NCI-H1092 (cell line): ENCODE measurements at regions not wholly inside any gene's neighbourhood (a gene's known extent, or its start where the extent isn't known, plus 50 kb on each side); places are given as distances from the start of the nearest gene placed in this dataset.
"Not testable (repeated sequence)": the region's sequence is repeated elsewhere in the genome, so short reads cannot be mapped to it uniquely, and the experiment has no call there.

ENCODE experiments used
- DNase-seq: peaks from one replicate; lab custom pipeline; 2025; lab: John Stamatoyannopoulos, UW

GRCh38 chr17:14732211-14732610, 431.3 kb downstream of the HS3ST3B1 start:
- no peak for DNase-seq

DNA sequence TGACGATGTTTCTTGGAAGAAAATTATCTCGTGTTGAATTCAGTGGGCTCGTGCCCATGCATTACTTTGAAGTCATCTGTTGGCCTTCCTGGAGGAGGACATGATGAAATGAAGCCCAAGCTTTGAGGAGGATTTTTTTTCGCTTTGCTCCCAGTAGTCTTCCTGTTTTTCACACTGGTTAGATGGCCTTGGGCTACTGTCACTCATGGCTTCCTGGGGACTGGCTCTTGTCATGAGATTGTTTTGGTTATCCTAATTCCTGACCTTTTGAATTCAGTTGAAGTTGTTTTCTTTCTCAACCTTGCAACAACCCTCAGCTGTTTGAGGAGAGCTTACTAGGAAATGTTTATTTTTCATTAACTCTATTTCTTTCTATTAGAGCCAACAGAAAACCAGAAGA, 430.7 kb downstream of the HS3ST3B1 start:
- no peak for DNase-seq

GRCh38 chr17:14730821-14731220, 429.9 kb downstream of the HS3ST3B1 start:
- no peak for DNase-seq

GRCh38 chr17:14725729-14726128, 424.8 kb downstream of the HS3ST3B1 start:
- no peak for DNase-seq

DNA sequence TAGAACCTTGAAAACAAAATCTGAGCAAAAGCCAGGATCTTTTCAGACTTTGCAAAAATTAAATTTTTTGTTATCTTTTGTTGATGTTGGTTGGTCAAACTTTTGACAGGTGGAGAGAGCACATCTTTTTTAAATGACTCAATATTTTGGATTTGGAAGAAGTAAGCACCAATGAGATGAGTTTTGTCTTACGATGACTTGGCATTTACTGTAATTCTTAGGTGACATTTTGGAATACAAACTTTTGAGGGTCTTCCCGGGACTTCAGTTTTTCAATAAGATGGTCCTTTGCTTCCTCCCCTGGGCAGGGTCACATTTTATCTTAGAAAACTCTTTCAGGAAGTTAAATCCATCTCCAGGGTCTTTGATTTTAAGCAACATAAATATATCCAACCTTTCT, 423.9 kb downstream of the HS3ST3B1 start:
- no peak for DNase-seq

DNA sequence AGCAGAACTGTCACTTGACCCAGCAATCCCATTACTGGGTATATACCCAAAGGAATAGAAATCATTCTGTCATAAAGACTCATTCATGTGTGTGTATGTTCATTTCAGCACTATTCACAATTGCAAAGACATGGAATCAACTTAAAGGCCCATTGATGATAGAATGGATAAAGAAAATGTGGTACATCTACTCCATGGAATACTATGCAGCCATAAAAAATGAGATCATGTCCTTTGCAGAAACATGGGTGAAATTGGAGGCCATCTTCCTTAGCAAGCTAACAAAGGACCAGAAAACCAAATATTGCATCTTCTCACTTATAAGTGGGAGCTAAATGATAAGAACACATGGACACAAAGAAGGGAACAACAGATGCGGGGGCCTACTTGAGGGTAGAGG, 422.5 kb downstream of the HS3ST3B1 start:
- DNase-seq, result not testable (repeated sequence)

DNA sequence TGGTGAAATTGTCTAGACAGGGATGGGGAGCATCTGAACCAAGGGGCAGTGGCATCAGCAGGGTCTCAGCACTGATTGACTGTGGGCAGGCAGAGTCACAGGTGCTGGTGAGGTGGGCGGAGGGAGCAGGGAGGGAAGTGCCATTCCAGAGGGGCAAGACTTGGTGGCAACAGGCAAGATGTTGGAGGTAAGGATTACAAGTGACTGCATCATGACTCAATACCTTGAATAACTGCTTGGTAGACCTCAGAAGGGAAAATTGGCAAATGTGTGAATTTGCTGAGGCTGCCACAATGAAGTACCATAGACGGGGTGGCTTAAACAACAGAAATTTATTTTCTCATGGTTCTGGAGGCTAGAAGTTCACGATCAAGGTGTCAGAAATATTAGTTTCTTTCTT, 419.1 kb downstream of the HS3ST3B1 start:
- DNase-seq, result no peak

GRCh38 chr17:14717859-14718258, 417.0 kb downstream of the HS3ST3B1 start:
- no peak for DNase-seq

DNA sequence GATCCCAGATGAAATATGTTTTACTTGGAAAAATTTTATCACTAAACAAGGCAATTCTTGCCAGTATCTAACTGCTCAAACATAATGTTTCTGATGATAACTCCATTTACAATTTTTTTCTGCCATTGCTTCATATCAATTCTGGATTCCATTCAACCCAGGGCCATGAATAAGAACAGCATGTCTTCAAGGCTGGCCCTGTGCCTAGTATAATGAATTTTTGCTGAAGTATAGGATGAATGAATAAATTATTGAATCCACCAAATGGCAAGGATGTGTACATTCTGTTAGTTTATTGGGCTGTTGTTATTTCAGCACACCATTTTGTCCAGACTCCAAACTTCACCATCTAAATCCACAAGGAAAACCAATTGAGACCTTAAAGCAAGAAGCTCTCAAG, 414.7 kb downstream of the HS3ST3B1 start:
- no peak for DNase-seq

DNA sequence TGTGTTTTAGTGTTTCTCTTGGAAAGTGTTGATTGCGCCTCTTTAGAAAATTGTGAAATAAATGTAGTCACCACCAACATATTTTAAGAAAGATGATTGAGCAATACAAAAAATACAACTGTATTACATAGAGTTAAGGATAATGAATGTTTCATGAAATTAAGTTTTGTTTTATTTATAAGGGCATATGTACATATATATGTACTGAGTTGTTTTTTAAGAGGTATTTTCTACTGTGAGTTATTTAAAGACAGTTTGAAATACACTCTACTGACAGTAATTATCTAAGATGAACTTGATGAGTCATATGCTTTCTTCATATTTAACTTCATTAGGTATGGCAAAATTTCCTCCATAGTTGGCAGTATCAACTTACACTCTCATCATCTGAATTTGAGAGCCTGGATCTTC, 411.7 kb downstream of the HS3ST3B1 start:
- DNase-seq, result no peak

GRCh38 chr17:14704121-14704520, 403.2 kb downstream of the HS3ST3B1 start:
- DNase-seq, result no peak

DNA sequence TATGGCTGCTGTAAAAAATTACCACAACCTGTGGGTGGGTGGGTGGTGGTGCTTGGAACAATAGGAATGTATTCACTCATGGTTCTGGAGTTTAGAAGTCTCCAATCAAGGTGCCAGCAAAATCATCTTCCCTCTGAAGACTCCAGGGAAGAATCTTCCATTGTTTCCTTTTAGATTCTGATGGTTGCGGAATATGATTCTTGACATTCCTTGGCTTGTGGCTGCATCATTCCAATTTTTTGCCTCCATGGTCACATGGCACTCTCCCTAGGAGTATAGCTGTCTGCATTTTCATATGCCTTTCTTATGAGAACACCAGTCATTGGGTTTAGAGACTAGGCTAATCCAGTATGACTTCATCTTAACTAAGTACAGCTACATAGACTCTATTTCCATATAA, 401.0 kb downstream of the HS3ST3B1 start:
- no peak for DNase-seq

GRCh38 chr17:14699574-14700185, 398.8 kb downstream of the HS3ST3B1 start:
- no peak for DNase-seq

GRCh38 chr17:14693382-14693781, 392.5 kb downstream of the HS3ST3B1 start:
- DNase-seq, result no peak

- DNase-seq, result no peak
Observed at GRCh38 chr17:14690704-14691103, 389.8 kb downstream of the HS3ST3B1 start.

GRCh38 chr17:14688134-14688533, 387.3 kb downstream of the HS3ST3B1 start:
- no peak for DNase-seq

DNA sequence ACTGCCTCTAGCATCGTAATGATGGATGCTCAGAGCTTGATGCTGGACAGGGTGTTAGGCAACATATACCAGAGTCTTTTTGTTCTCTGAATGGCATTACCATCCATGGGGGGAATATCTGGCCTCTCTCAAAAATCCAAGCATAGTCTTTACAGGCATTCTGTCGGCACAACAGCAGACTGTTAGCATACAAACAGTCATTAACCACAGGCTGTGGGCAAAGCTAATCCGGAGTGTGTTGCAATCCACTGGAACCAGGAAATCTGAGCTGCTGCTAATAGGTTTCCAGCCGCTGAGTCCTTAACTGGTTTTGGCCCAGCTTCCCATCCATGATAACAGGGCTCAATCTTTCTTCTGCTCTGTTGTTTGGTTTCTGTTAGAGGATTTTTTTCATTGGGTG, 371.9 kb downstream of the HS3ST3B1 start:
- DNase-seq, result no peak

- no peak for DNase-seq
Observed at GRCh38 chr17:14670861-14671260, 370.0 kb downstream of the HS3ST3B1 start.

GRCh38 chr17:14664511-14664910, 363.6 kb downstream of the HS3ST3B1 start:
- DNase-seq, result no peak

- DNase-seq, result no peak
Observed at GRCh38 chr17:14641117-14641516, 340.2 kb downstream of the HS3ST3B1 start.

DNA sequence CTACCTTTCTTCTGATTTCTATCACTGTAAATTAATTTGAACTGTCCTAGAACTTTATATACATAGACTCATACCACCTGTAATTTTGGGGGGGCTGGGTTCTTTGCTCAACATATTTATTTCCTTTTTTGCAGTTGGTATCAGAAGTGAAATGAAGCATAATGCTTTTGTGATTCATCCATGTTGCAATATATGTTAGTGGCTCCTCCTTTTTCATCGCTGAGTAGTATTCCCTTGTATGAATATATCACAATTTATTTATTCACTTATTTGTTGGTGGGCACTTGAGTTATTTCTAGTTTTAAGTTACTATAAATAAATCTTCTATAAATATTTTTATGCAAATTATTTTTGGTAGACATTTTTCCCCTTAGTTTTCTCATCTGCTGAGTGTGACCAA, 336.4 kb downstream of the HS3ST3B1 start:
- DNase-seq, result no peak

DNA sequence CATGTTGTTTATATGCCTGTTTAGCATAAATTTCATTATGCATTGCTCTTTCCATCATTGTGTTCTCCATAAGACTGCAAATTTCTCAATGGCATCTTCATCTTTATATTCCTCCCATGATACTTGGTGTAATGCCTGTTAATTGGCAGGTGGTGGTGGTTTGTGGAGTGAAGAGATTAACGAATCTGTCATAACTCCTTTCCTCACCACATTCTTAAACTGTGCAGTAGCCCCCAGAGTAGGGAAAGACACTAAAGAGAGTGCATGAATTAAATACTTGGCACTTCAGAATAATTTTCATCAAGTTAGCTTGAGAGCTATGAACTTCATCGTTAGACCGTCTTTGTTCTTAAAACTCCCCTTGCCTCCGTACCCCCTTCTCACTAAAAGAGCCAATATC, 329.7 kb downstream of the HS3ST3B1 start:
- no peak for DNase-seq

DNA sequence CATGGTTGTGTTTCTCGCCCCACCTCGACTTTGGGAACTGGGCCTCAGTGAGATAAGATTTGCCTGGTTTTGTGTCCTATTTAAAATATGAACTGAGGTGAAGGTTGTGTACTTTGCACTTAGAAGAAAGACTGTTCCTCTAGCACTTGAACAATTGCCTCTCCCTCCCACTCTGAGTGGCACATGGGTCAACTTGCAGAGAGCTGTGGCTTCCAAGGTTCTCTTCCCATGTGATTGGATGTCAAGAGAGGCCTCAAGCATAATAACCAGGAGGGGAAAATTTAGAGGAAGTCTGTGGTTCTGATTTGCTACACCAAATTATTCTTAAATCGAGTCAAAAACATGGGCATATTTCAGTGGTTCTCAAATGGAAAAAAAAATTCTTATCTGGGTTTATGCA, 329.2 kb downstream of the HS3ST3B1 start:
- no peak for DNase-seq

GRCh38 chr17:14622615-14623101, 321.8 kb downstream of the HS3ST3B1 start:
- no peak for DNase-seq
